ENCODE measurements at regions not wholly inside any gene's neighbourhood (a gene's known extent, or its start where the extent isn't known, plus 50 kb on each side); places are given as distances from the start of the nearest gene placed in this dataset.

DNA sequence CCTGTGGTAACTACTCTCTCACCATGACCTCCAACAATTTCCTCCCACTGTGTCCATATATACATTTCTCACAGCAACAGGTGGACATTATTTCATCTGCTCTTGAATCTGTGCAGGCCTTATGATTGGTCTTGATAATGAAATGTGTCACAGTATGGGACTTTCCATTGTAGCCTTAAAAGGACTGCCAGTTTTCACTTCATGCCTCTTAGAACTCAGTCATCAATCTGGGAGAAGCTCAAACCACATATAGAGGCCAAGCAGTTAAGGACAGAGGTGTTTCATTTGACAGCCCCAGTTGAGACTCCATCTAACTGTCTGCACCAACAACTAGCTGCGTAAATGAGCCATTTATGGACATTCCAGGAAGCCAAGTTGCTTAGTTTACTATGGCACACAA, 1534.8 kb downstream of the ARAP2 start:
- TF ChIP-seq, protein P1, sequence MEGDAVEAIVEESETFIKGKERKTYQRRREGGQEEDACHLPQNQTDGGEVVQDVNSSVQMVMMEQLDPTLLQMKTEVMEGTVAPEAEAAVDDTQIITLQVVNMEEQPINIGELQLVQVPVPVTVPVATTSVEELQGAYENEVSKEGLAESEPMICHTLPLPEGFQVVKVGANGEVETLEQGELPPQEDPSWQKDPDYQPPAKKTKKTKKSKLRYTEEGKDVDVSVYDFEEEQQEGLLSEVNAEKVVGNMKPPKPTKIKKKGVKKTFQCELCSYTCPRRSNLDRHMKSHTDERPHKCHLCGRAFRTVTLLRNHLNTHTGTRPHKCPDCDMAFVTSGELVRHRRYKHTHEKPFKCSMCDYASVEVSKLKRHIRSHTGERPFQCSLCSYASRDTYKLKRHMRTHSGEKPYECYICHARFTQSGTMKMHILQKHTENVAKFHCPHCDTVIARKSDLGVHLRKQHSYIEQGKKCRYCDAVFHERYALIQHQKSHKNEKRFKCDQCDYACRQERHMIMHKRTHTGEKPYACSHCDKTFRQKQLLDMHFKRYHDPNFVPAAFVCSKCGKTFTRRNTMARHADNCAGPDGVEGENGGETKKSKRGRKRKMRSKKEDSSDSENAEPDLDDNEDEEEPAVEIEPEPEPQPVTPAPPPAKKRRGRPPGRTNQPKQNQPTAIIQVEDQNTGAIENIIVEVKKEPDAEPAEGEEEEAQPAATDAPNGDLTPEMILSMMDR (IDR thresholded peaks at IDR 0.05), result no peak
- TF ChIP-seq, protein P2, sequence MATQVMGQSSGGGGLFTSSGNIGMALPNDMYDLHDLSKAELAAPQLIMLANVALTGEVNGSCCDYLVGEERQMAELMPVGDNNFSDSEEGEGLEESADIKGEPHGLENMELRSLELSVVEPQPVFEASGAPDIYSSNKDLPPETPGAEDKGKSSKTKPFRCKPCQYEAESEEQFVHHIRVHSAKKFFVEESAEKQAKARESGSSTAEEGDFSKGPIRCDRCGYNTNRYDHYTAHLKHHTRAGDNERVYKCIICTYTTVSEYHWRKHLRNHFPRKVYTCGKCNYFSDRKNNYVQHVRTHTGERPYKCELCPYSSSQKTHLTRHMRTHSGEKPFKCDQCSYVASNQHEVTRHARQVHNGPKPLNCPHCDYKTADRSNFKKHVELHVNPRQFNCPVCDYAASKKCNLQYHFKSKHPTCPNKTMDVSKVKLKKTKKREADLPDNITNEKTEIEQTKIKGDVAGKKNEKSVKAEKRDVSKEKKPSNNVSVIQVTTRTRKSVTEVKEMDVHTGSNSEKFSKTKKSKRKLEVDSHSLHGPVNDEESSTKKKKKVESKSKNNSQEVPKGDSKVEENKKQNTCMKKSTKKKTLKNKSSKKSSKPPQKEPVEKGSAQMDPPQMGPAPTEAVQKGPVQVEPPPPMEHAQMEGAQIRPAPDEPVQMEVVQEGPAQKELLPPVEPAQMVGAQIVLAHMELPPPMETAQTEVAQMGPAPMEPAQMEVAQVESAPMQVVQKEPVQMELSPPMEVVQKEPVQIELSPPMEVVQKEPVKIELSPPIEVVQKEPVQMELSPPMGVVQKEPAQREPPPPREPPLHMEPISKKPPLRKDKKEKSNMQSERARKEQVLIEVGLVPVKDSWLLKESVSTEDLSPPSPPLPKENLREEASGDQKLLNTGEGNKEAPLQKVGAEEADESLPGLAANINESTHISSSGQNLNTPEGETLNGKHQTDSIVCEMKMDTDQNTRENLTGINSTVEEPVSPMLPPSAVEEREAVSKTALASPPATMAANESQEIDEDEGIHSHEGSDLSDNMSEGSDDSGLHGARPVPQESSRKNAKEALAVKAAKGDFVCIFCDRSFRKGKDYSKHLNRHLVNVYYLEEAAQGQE (IDR thresholded peaks at IDR 0.05; ENCODE audit: insufficient read depth in 1 of 2, low read depth in 2 of 2, low read length in 1 of 2), result no peak
- TF ChIP-seq POLR2AphosphoS5 (IDR thresholded peaks at IDR 0.05; ENCODE audit: low read depth, low read length), result no peak

All from Panc1 (cell line).